Left ventricle myocardium inferior (tissue), 1 donor: ENCODE measurements at regions not wholly inside any gene's neighbourhood (a gene's known extent, or its start where the extent isn't known, plus 50 kb on each side); places are given as distances from the start of the nearest gene placed in this dataset.

Source experiments
- DNase-seq: peaks from one replicate; pipeline ENCODE4 v3.0.0-alpha.2; 2020
- H3K27ac ChIP-seq: fragments of 200-600 bp; replicated peaks from 2 replicates; pipeline ENCODE4 v1.8.0; 2021
- H3K27me3 ChIP-seq: fragments of 200-600 bp; 2 replicates; pipeline ENCODE4 v1.8.0; 2021; ENCODE audit warnings: low read depth
- H3K36me3 ChIP-seq: fragments of 200-600 bp; 2 replicates; pipeline ENCODE4 v1.8.0; 2021
- H3K4me1 ChIP-seq: fragments of 200-600 bp; 2 replicates; pipeline ENCODE4 v1.8.0; 2021
- H3K4me3 ChIP-seq: fragments of 200-600 bp; 2 replicates; pipeline ENCODE4 v1.8.0; 2021; ENCODE audit warnings: mild to moderate bottlenecking, moderate library complexity
- H3K9me3 ChIP-seq: fragments of 200-600 bp; replicated peaks from 2 replicates; pipeline ENCODE4 v1.8.0; 2021
- intact Hi-C: fragments of 100-400 bp; cut with micrococcal nuclease; formaldehyde crosslinking; loops from one replicate; pipeline ENCODE4 v1.11.0; 2022
- TF ChIP-seq, protein P1 (sequence below): fragments of 200-600 bp; IDR thresholded peaks from 2 replicates; pipeline ENCODE4 v1.8.0; 2021; ENCODE audit warnings: antibody characterized with exemption, mild to moderate bottlenecking, borderline replicate concordance
- donor health status: DM: no; HTN: yes; CAD: no; lungs with severe emphysema.

GRCh38 chrX:128106630-128107029 is 54.4 kb upstream of the ACTRT1 start:
- no peak overlapping the region for H3K27ac ChIP-seq
- no peak for DNase-seq
- H3K4me1 ChIP-seq, result no peaks in the 10 kb centered on the region
- no peaks in the 10 kb centered on the region for H3K9me3 ChIP-seq
- no peaks in the 10 kb centered on the region for H3K36me3 ChIP-seq
- intact Hi-C loops, result no loop called here
- H3K27me3 ChIP-seq, result no peaks in the 10 kb centered on the region
- TF ChIP-seq, protein P1, sequence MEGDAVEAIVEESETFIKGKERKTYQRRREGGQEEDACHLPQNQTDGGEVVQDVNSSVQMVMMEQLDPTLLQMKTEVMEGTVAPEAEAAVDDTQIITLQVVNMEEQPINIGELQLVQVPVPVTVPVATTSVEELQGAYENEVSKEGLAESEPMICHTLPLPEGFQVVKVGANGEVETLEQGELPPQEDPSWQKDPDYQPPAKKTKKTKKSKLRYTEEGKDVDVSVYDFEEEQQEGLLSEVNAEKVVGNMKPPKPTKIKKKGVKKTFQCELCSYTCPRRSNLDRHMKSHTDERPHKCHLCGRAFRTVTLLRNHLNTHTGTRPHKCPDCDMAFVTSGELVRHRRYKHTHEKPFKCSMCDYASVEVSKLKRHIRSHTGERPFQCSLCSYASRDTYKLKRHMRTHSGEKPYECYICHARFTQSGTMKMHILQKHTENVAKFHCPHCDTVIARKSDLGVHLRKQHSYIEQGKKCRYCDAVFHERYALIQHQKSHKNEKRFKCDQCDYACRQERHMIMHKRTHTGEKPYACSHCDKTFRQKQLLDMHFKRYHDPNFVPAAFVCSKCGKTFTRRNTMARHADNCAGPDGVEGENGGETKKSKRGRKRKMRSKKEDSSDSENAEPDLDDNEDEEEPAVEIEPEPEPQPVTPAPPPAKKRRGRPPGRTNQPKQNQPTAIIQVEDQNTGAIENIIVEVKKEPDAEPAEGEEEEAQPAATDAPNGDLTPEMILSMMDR, result no peak
- no peak overlapping the region for H3K4me3 ChIP-seq

DNA sequence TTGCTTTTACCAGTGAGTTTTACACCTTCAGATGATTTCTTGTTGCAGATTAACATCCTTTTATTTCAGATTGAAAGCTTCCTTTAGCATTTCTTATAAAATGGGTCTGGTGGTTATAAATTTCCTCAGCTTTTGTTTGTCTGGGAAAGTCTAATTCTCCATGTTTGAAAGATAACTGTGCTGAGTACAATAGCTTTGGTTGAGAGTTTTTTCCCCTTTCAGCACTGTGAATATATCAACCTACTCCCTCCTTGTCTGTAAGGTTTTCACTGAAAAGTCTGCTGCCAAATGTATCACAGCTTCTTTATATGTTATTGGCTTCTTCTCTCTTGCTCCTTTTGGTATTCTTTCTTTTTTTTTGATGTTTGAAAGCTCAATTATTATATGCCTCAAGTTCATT is 53.5 kb upstream of the ACTRT1 start:
- Histone ChIP-seq H3K27ac (no peak overlapping the region), H3K36me3 (no peaks in the 10 kb centered on the region), H3K9me3 (no peaks in the 10 kb centered on the region), H3K27me3 (no peaks in the 10 kb centered on the region), H3K4me1 (no peaks in the 10 kb centered on the region), H3K4me3 (no peak overlapping the region)
- TF ChIP-seq, protein P1, result no peak
- DNase-seq, result no peak
- intact Hi-C loops, result no loop called here
